ENCODE measurements at regions not wholly inside any gene's neighbourhood (a gene's known extent, or its start where the extent isn't known, plus 50 kb on each side); places are given as distances from the start of the nearest gene placed in this dataset.
"Not testable (repeated sequence)": the region's sequence is repeated elsewhere in the genome, so short reads cannot be mapped to it uniquely, and the experiment has no call there.

GRCh38 chrY:9184827-9185226 is 152.4 kb upstream of the TSPY4 start:
- TF ChIP-seq EZH2 (IDR thresholded peaks at IDR 0.05; ENCODE audit: low read length, missing control alignments); CTCF (conservative IDR thresholded peaks at IDR 0.05 in 1 of 2, IDR thresholded peaks at IDR 0.05 in 1 of 2; ENCODE audit: low read depth in 1 of 2, low read length in 2 of 2): not testable (repeated sequence)
